ENCODE measurements at regions not wholly inside any gene's neighbourhood (a gene's known extent, or its start where the extent isn't known, plus 50 kb on each side); places are given as distances from the start of the nearest gene placed in this dataset.
"Not testable (repeated sequence)": the region's sequence is repeated elsewhere in the genome, so short reads cannot be mapped to it uniquely, and the experiment has no call there.

GRCh38 chr16:88199296-88200153, 183.2 kb upstream of the ZNF469 start:
- H3K27ac ChIP-seq (ENCODE audit: low read depth, low read length, poor library complexity, severe bottlenecking); H3K9me3 ChIP-seq (ENCODE audit: low read depth, low read length, poor library complexity, severe bottlenecking); CTCF ChIA-PET; H3K36me3 ChIP-seq (ENCODE audit: insufficient read depth, low read length, poor library complexity, severe bottlenecking); DNase-seq (ENCODE audit: low spot score); H3K4me1 ChIP-seq (ENCODE audit: insufficient read depth, low read length, poor library complexity, severe bottlenecking); H3K4me3 ChIP-seq (ENCODE audit: low read depth, low read length, poor library complexity, severe bottlenecking); POLR2A ChIA-PET (ENCODE audit: low non-redundant PET); intact Hi-C loops (cut with micrococcal nuclease; ENCODE audit: unreplicated experiment); H3K27me3 ChIP-seq (replicated peaks; ENCODE audit: insufficient read depth, low read depth, low read length, poor library complexity); BruUV-seq (replicated peaks): not testable (repeated sequence)

DNA sequence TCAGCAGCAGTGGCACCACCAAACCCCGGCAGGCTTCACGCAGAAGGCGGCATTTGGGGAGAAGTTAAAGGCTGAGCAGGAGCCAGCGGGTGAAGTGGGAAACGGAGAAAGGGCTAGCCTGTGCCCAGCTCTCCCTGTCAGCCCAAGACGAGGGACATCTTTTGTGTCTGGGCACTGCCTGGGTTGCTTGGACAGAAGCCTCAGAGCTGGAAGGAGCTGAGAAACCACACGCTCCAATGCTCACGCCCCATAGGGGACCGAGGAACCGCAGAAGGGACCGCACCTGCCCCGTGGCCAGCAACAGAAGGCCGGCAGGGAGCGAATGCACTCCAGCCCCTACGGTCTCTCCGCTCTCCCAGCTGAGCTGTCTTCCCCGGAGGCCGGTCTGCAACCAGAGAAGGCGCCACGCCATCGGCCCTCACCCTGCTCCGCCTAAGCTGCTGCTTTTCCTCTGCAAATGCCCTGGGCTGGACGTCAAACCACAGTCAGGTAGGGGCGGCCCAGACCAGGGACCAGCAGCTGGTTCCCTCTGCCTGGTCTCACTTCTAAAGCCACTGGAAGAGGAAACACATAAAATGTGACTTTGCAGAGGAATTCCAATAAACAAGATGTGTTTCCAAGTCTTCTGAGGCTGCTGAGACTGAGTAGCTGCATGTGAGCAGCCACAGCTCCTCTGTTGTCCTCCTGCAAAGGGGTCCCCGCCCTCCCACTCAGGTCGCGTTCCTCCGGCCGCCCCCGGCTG, 182.4 kb upstream of the ZNF469 start:
- H3K27ac ChIP-seq (ENCODE audit: low read depth, low read length, poor library complexity, severe bottlenecking); CTCF ChIA-PET; H3K9me3 ChIP-seq (ENCODE audit: low read depth, low read length, poor library complexity, severe bottlenecking); BruUV-seq (replicated peaks); DNase-seq (ENCODE audit: low spot score); intact Hi-C loops (cut with micrococcal nuclease; ENCODE audit: unreplicated experiment); H3K27me3 ChIP-seq (replicated peaks; ENCODE audit: insufficient read depth, low read depth, low read length, poor library complexity); H3K4me3 ChIP-seq (ENCODE audit: low read depth, low read length, poor library complexity, severe bottlenecking); POLR2A ChIA-PET (ENCODE audit: low non-redundant PET); H3K36me3 ChIP-seq (ENCODE audit: insufficient read depth, low read length, poor library complexity, severe bottlenecking); H3K4me1 ChIP-seq (ENCODE audit: insufficient read depth, low read length, poor library complexity, severe bottlenecking): not testable (repeated sequence)

- intact Hi-C loops (cut with micrococcal nuclease; ENCODE audit: unreplicated experiment), result no loop called here
- no peaks in the 10 kb centered on the region for H3K9me3 ChIP-seq (ENCODE audit: low read depth, low read length, poor library complexity, severe bottlenecking)
- no peak overlapping the region for H3K27ac ChIP-seq (ENCODE audit: low read depth, low read length, poor library complexity, severe bottlenecking)
- H3K36me3 ChIP-seq (ENCODE audit: insufficient read depth, low read length, poor library complexity, severe bottlenecking), result no peaks in the 10 kb centered on the region
- no peaks in the 10 kb centered on the region for H3K27me3 ChIP-seq (replicated peaks; ENCODE audit: insufficient read depth, low read depth, low read length, poor library complexity)
- H3K4me1 ChIP-seq (ENCODE audit: insufficient read depth, low read length, poor library complexity, severe bottlenecking), result no peaks in the 10 kb centered on the region
- no peak for DNase-seq (ENCODE audit: low spot score)
- no peak overlapping the region for H3K4me3 ChIP-seq (ENCODE audit: low read depth, low read length, poor library complexity, severe bottlenecking)
- ChIA-PET POLR2A (ENCODE audit: low non-redundant PET) (no interaction called here), CTCF (no interaction called here)
- BruUV-seq (replicated peaks), result no TSS peak
- TF ChIP-seq EZH2 (IDR thresholded peaks at IDR 0.05; ENCODE audit: borderline replicate concordance, low read depth, low read length, poor library complexity, severe bottlenecking), result no peak
- TF ChIP-seq CTCF (conservative IDR thresholded peaks at IDR 0.05; ENCODE audit: low read depth, low read length), result no peak
Measured at GRCh38 chr16:88200896-88201185, 181.9 kb upstream of the ZNF469 start.

GRCh38 chr16:88201611-88202010, 181.1 kb upstream of the ZNF469 start:
- H3K4me3 ChIP-seq (ENCODE audit: low read depth, low read length, poor library complexity, severe bottlenecking); H3K4me1 ChIP-seq (ENCODE audit: insufficient read depth, low read length, poor library complexity, severe bottlenecking); H3K36me3 ChIP-seq (ENCODE audit: insufficient read depth, low read length, poor library complexity, severe bottlenecking); BruUV-seq (replicated peaks); intact Hi-C loops (cut with micrococcal nuclease; ENCODE audit: unreplicated experiment); H3K27me3 ChIP-seq (replicated peaks; ENCODE audit: insufficient read depth, low read depth, low read length, poor library complexity); CTCF ChIA-PET; DNase-seq (ENCODE audit: low spot score); H3K27ac ChIP-seq (ENCODE audit: low read depth, low read length, poor library complexity, severe bottlenecking); POLR2A ChIA-PET (ENCODE audit: low non-redundant PET); H3K9me3 ChIP-seq (ENCODE audit: low read depth, low read length, poor library complexity, severe bottlenecking): not testable (repeated sequence)

Measured in A673 (cell line).